Small intestine (tissue), 7 donors: ENCODE measurements at regions not wholly inside any gene's neighbourhood (a gene's known extent, or its start where the extent isn't known, plus 50 kb on each side); places are given as distances from the start of the nearest gene placed in this dataset.

Experiments
- DNase-seq, 2 donors: peaks; one replicate each; pipeline versions ENCODE4 v3.0.0 to v3.0.0-alpha.2; 2013
- FAIRE-seq: peaks from 2 replicates; lab custom pipeline; 2012; peaks lifted over from hg19 to GRCh38; lab: Jason Lieb, UNC
- H3K27ac ChIP-seq, 3 donors: one replicate each; pipeline ENCODE4 v1.5.1; 2013; ENCODE audit warnings: low read length in 2 of 3, mild to moderate bottlenecking in 2 of 3, control low read depth in 1 of 3, inconsistent platforms in 1 of 3, low read depth in 1 of 3, moderate library complexity in 1 of 3
- H3K27me3 ChIP-seq, 3 donors: one replicate each; pipeline ENCODE4 v1.6.1; 2013; ENCODE audit warnings: low read length in 3 of 3, inconsistent platforms in 1 of 3; ENCODE audit not compliant: control insufficient read depth in 3 of 3, insufficient read depth in 3 of 3
- H3K36me3 ChIP-seq, 3 donors: one replicate each; pipeline ENCODE4 v1.6.1; 2013; ENCODE audit warnings: low read length in 3 of 3, inconsistent platforms in 1 of 3, low read depth in 1 of 3, mild to moderate bottlenecking in 1 of 3, moderate library complexity in 1 of 3; ENCODE audit not compliant: control insufficient read depth in 3 of 3, insufficient read depth in 2 of 3
- H3K4me1 ChIP-seq, 3 donors: one replicate each; pipeline ENCODE4 v1.6.1; 2013; ENCODE audit warnings: low read length in 2 of 3, inconsistent platforms in 1 of 3, low read depth in 1 of 3, mild to moderate bottlenecking in 1 of 3, moderate library complexity in 1 of 3; ENCODE audit not compliant: control insufficient read depth in 3 of 3, insufficient read depth in 2 of 3
- H3K4me3 ChIP-seq, 3 donors: one replicate each; pipeline ENCODE4 v1.5.1; 2013; ENCODE audit warnings: low read length in 3 of 3, control low read depth in 1 of 3, inconsistent platforms in 1 of 3, low read depth in 1 of 3, mild to moderate bottlenecking in 1 of 3, moderate library complexity in 1 of 3
- H3K9me3 ChIP-seq, 2 donors: one replicate each; pipeline ENCODE4 v1.6.1; 2013; ENCODE audit warnings: low read depth in 1 of 2, low read length in 1 of 2; ENCODE audit not compliant: control insufficient read depth in 2 of 2, insufficient read depth in 1 of 2
- WGBS, 3 donors: extraction: QIAGEN DNeasy Blood & Tissue Kit; methylation state at CpG; one replicate each; pipeline ENCODE4 v1.1.7; 2013; 5-methylcytosine and 5-hydroxymethylcytosine counted together
- donor health status: healthy with polysubstance abuse.
- donor health status: control.
- donor health status: control.
- donor health status: Bipolar disorder and iron deficiency.
- donor health status: healthy.

GRCh38 chrX:65610481-65610880 is 57.0 kb upstream of the MSN start:
- Histone ChIP-seq H3K4me1 (no peaks in the 10 kb centered on the region), H3K9me3 (no peaks in the 10 kb centered on the region), H3K36me3 (no peaks in the 10 kb centered on the region), H3K27ac (no peak overlapping the region), H3K4me3 (no peak overlapping the region), H3K27me3 (no peaks in the 10 kb centered on the region)
- FAIRE-seq (no peak), DNase-seq (no peak)

DNA sequence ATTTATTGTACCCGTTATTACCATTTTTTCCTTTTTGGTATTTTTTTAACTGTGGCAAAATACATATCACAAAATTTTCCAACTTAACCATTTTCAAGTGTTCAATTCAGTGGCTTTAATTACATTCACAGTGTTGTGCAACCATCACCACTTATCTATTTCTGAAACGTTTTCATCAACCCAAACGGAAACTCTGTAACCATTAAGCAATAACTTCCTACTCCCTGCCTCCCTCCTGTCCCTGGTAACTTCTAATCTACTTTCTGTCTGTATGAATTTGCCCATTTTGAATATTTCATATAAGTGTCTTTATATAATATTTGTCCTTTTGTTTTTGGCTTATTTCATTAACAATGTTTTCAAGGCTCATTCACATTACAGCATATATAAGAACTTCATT is 57.4 kb upstream of the MSN start:
- no peaks in the 10 kb centered on the region for H3K27me3 ChIP-seq
- no peaks in the 10 kb centered on the region for H3K36me3 ChIP-seq
- H3K4me1 ChIP-seq = no peaks in the 10 kb centered on the region
- FAIRE-seq (no peak), DNase-seq (no peak)
- WGBS, 3 donors = 30 to 35% (median 34%) methylated on average over 3 of the region's 3 CpGs
- H3K4me3 ChIP-seq = no peak overlapping the region
- H3K9me3 ChIP-seq = no peaks in the 10 kb centered on the region
- no peak overlapping the region for H3K27ac ChIP-seq

GRCh38 chrX:65609237-65609636 is 58.2 kb upstream of the MSN start:
- H3K36me3 ChIP-seq = no peaks in the 10 kb centered on the region

GRCh38 chrX:65608026-65608425 is 59.4 kb upstream of the MSN start:
- Histone ChIP-seq H3K27me3 (no peaks in the 10 kb centered on the region), H3K27ac (no peak overlapping the region), H3K9me3 (no peaks in the 10 kb centered on the region), H3K4me1 (no peaks in the 10 kb centered on the region), H3K36me3 (no peaks in the 10 kb centered on the region), H3K4me3 (no peak overlapping the region)
- 41 to 51% (median 43%) methylated on average over 3 of the region's 3 CpGs for WGBS, 3 donors
- FAIRE-seq = no peak
- no peak for DNase-seq

More at GRCh38 chrX:65609237-65609636, 58.2 kb upstream of the MSN start:
- 81 to 89% (median 86%) methylated on average over 4 of the region's 4 CpGs for WGBS, 3 donors
- Histone ChIP-seq H3K4me3 (no peak overlapping the region), H3K27ac (no peak overlapping the region), H3K27me3 (no peaks in the 10 kb centered on the region), H3K4me1 (no peaks in the 10 kb centered on the region), H3K9me3 (no peaks in the 10 kb centered on the region)
- DNase-seq = no peak
- FAIRE-seq = no peak

DNA sequence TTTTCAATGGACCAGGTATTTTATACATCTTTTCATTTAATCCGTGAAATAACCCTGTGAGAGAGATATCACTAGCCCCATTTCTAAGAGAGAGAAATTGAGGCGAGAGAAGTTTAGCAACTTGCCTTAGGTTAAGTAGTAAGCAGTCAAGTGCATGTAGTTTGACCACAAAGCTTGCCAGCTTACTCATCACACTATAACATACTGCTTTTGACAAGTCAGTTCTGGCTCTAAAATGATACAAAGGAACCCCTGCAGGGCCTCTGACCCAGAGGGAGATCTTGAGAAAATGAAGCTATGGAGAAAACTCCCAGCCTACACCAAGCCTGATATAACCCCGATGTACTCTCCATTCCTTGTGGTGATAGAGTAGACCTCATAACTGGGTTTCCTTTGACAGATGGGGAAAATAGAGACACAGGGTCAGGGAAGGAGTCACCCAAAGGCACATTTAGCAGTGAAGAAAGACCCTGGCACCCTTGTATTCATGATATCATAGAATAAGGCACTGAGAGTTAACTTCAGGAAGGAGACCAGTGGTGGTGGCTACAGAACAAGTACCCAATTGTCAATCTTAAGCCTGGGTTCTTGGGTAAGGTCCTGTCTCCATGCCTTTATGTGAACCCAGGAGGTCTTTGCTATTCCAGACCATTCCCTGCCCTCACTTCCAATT is 60.2 kb upstream of the MSN start:
- no peaks in the 10 kb centered on the region for H3K9me3 ChIP-seq
- H3K27ac ChIP-seq = no peak overlapping the region
- no peak for DNase-seq
- 56 to 76% (median 62%) methylated on average over 3 of the region's 3 CpGs for WGBS, 3 donors
- no peak overlapping the region for H3K4me3 ChIP-seq
- H3K4me1 ChIP-seq = no peaks in the 10 kb centered on the region
- H3K27me3 ChIP-seq = no peaks in the 10 kb centered on the region
- no peak for FAIRE-seq
- H3K36me3 ChIP-seq = no peaks in the 10 kb centered on the region

DNA sequence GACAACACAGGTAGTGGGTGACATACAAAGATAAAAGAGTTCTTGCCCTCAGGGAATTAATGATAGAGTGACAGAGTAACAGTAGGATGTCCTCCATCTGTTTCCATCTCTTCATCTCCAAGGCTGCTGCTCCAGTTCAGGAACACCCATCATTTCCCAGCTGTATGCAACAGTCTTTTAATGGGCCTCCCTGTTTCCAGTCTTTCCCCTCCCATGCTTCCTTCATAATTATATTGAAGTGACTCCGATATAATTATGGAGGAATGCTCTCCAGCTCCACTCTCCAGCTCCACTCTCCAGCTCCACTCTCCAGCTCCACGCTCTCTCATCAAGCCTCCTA is 65.3 kb upstream of the MSN start:
- no peak overlapping the region for H3K4me3 ChIP-seq
- H3K9me3 ChIP-seq = no peaks in the 10 kb centered on the region
- H3K27me3 ChIP-seq = no peaks in the 10 kb centered on the region
- FAIRE-seq = no peak
- 82 to 96% (median 88%) methylated on average over 2 of the region's 2 CpGs for WGBS, 3 donors
- no peaks in the 10 kb centered on the region for H3K36me3 ChIP-seq
- H3K27ac ChIP-seq = peak overlapping the region in 2 of 3 donors; percentile 28 to 94
- peaks cover 0 to 4% (median 0%) of the 10 kb centered on the region in 3 donors for H3K4me1 ChIP-seq
- DNase-seq = no peak

DNA sequence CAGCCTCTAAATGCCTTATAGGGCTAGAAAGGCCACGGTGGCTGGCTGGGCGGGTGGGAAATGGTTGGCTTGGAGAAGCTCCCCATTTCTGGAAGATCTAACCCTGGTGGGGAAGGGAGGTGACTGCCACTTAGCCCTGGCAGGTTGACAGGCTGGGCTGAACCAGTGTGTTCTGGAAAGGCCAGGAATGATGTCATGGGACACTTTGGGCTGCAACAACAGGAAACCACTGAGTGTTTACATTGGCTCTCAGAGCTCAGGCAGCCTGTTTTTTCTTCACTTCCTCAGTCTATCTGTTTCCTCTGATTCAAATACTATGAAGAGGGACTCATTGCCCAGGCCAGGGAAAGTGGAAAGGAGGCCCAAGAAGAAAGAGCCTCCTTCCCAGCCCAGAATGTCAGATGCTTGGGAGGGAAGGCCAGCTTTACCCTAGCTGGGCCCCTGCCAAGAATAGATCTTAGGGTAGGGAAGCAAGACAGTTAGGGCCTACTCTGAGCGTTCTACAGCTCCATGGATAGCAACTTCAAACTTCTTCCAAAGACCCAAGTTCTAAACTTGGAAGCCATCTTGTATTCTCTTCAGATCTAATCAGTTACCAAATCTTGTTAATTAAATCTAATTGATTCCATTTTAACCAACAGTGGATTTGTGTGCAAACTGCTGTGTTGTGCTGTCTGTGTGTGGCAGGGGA is 65.8 kb upstream of the MSN start:
- 59 to 85% (median 71%) methylated on average over 3 of the region's 3 CpGs for WGBS, 3 donors
- Histone ChIP-seq H3K4me3 (no peak overlapping the region), H3K27me3 (no peaks in the 10 kb centered on the region), H3K36me3 (no peaks in the 10 kb centered on the region), H3K4me1 (peaks cover 0 to 4% (median 0%) of the 10 kb centered on the region in 3 donors), H3K27ac (peak overlapping the region; percentile 27 to 94 (median 38)), H3K9me3 (no peaks in the 10 kb centered on the region)
- DNase-seq (peak; percentile 21 to 33), FAIRE-seq (no peak)

- peak overlapping the region; percentile 27 to 94 (median 38) for H3K27ac ChIP-seq
- 51 to 82% (median 52%) methylated on average over 3 of the region's 3 CpGs for WGBS, 3 donors
- no peaks in the 10 kb centered on the region for H3K9me3 ChIP-seq
- no peak for DNase-seq
- H3K36me3 ChIP-seq = no peaks in the 10 kb centered on the region
- no peak overlapping the region for H3K4me3 ChIP-seq
- H3K27me3 ChIP-seq = no peaks in the 10 kb centered on the region
- H3K4me1 ChIP-seq = peaks cover 0 to 4% (median under 1%) of the 10 kb centered on the region in 3 donors
- no peak for FAIRE-seq
Measured at GRCh38 chrX:65601126-65601525, 66.3 kb upstream of the MSN start.
